HuH-7 (cell line): ENCODE measurements at regions not wholly inside any gene's neighbourhood (a gene's known extent, or its start where the extent isn't known, plus 50 kb on each side); places are given as distances from the start of the nearest gene placed in this dataset.

Source experiments
- DNase-seq: peaks from one replicate; pipeline ENCODE4 v3.0.0; 2011; ENCODE audit warnings: low spot score

DNA sequence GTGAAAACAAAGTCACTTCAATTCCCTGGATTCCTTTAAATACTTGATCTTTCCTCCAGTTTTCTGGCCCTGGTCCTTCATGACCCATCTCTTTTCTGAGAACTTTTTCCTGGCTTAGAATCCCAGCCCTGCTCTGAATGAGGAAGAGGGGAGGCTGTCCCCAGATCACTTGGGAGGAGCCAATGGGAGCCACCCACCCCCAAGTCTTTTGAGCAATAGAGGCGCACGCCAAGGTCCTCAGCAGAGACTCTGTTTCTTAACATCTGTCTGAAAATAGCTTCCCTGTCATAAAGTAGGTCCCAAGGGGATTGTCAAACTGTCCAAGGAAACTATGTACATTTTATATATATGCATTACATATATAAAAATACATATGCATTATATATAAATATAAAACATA lies 126.8 kb downstream of the ADRA2A start:
- DNase-seq: no peak

DNA sequence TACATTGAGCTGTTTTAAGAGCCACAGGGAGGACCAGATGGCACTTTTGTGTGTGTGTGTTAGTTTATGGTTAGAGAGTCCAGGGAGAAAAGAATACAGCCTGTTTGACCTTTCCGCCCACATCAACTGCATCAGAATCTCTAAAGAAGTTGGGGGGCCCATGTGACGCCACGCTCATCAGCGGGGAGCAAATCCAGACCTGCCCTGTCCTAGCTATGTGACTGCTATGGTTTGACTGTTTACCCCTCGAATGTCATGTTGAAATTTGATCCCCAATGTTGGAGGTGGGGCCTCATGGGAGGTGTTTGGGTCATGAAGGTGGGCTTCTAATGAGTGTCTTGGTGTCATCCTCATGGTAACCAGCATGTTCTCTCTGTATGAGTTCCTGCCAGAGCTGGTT lies 128.0 kb downstream of the ADRA2A start:
- DNase-seq: no peak

DNA sequence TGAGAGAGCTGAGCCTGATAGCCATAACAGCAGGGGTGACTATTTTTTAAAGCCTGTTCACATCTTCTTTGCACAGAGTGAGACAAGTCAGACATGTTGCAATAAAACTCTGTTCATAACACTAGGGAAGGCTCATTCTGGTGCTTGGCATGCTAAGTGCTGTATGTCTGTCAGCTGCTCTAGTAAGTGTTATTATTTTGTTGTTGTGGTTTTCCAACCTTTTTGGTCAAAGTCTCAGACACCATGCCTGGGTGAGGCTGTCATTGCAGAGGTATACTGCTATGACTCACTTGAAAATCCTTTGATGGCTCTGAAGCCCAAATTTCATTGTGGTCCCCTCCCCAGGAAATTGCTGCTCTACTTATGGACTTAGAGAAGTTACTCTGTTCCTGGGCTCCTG lies 129.7 kb downstream of the ADRA2A start:
- DNase-seq: no peak

DNA sequence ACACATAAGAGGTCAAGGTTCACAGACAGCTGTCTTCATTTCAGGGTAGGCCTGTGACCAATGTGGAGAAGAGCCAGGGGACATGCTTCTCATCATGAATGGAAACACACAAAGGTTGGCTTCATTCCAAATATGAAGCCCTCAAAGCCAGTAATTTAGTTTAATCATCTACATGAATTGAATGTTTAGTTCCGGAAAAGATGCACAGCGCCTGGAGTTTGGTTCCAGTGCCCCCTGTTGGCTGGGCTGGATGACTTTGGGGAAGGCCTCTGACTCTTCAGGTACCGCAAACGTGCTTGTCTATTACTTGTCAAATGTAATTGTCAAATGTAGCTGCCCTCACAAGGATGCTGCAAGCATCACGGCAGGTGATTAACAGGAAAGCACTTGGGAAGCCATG lies 130.7 kb downstream of the ADRA2A start:
- DNase-seq: no peak

DNA sequence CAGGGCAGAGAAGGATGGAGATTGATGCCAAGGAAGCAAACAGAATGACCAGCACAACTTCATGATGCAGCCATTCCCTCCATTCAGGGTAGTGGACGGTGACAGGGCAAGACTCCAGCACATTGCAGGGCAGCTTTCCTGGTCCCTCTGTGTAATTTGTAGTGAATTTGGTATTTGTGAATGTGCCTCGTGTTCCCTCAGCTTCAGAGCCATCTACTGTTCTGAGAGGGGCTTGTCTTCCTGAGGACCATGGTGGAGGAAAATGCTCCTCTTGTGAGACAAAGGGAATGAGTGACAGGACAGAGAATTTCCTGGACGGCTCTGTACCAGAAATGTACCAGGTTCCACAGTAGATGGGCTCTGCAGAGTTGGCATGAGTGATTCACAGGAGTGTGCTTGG lies 132.1 kb downstream of the ADRA2A start:
- DNase-seq: no peak

DNA sequence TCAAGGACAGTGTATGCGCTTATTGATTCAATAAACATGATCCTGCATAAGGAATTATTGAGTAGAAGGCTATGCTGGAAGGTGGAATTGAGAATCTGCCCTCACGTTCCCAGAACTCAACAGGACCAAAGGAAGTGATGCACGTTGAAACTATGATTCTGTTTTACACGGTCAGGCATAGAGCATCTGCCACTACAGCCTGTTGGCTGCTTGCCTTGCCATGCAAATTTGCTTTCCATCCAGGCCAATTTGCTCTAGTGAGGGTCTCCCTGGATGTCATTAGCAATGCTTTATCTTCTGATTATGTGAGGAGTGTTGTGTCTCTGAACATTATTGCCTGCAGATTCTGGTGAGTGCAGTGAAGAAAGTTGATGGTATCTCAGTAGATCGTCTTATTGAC lies 132.9 kb downstream of the ADRA2A start:
- no peak for DNase-seq

DNA sequence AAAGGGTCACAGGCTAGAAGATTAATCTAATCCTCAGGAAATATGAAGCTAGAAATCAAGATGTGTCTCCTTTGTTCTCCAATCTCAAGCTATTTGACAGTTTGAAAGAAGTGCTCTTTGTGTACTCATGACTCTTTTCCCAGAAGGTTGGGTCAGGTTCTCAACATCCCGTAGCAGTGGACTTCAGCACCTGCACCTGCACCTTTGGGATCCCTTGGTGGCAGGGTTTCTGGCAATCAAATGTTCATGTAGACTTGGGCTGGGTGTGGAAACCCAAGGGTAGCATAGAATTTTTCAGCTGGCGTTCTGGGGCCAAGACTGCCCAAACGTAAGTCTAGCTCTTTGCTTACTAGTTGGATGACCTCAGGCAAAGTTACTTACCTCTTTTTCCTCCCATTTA lies 134.4 kb downstream of the ADRA2A start:
- DNase-seq: no peak

DNA sequence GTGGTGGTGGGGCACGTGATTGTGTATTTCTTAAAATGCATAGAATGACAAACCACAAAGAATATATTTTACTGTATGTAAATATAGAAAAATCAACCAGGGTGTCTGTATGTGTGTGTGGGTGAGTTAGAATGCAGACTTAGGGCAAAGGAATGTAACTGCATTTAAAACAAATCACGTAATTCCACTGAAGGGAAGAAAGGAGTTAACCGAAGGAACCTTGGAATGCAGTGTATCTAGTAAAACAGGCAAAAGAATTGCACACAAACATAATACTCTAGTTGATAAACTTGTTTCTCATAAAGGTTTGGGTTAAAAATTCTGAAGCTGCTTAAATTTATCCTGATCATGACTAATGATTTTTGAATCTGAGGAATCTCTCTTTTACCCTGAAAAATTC lies 134.9 kb downstream of the ADRA2A start:
- no peak for DNase-seq

DNA sequence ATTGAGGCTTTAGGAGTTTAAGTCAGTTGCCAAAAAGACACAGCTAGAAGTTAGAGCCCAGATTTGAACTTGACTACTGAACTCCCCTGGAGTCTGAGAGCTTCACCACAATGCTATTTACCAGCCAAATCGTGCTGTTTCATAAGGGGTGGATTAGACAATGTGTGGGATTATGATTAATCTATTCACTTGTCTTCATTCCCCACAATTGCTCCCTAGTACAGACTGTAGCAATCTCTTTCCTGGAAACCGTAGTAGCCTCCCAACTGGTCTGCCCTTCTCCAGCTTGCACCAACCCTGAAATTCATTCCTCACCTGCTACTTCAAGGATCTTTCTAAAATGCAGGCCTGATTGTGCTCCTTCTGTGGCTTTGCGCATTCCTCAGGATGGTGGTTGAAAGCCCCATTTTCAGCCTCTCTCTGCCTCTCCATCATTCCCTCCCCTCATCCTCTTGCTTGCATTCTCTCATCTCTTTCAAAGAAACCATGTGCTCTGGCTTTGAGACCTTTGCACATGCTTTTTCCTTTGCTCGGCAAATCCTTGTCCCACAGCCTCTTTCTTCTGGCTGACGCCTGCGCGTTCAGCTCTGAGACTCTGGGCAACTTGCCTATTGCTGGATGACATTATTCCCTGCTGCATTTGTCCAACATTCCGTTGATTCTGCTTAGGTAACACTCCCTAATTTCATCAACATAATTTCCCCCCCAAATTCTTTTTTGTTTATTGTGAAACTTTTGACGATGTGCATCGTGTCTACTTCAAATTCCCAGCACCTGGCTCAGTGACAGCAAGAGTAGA lies 145.1 kb downstream of the ADRA2A start:
- no peak for DNase-seq

DNA sequence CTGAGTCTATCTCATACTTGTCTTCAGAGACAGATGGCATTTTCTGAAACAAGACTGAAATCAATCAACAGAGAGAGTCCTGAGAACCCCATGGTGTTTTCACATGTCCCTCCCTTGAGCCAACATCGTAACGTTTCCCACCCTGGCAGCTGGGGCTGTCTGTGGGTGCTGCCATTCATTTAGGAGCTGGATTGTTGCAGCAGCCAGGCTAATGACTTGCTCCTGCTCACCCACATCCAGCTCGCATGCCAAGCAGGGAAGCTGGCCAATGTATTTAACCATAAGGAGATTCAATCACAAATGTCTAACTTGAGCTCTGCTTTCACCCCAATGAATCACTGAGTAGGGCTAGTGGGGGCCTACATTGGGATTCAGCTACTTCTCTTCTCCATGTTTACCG lies 146.1 kb downstream of the ADRA2A start:
- DNase-seq: no peak

DNA sequence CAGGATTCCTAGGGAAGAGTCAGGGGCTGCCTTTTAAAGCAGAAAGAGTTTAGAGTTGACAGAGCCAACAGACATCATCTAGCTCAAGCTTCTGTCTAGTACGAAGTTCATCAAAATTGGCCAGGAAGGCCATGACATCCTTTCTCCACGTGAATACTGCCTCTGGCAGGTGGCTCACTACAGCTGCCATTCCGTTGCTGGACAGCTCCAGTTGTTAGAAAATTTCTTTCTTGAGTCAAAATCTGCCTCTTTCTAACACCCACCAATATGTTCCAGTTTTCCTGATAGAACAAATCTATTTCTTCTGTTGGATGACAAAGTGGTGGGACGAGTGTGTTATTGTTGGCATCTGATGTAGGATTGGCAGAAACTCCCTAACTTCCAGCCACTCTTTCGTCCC lies 154.9 kb downstream of the ADRA2A start:
- no peak for DNase-seq

DNA sequence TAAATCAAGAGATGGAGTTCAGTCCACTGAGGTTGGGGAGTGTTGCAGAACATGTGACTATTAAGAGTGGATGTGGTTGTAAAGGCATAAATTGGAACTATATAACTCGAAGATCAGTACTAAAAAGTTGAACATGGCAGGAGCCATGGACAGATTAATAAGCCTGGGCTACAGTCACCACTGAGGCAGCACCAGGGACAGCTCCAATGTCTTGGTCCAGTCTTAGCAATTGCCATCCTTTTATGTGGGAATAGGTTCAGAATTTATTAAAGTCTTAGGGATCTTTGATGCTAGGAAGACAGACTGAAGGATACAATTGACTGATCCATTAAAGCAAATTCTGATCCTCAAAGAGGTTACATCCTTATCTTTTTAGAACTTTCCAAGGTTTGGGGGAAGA lies 156.6 kb downstream of the ADRA2A start:
- DNase-seq: no peak

DNA sequence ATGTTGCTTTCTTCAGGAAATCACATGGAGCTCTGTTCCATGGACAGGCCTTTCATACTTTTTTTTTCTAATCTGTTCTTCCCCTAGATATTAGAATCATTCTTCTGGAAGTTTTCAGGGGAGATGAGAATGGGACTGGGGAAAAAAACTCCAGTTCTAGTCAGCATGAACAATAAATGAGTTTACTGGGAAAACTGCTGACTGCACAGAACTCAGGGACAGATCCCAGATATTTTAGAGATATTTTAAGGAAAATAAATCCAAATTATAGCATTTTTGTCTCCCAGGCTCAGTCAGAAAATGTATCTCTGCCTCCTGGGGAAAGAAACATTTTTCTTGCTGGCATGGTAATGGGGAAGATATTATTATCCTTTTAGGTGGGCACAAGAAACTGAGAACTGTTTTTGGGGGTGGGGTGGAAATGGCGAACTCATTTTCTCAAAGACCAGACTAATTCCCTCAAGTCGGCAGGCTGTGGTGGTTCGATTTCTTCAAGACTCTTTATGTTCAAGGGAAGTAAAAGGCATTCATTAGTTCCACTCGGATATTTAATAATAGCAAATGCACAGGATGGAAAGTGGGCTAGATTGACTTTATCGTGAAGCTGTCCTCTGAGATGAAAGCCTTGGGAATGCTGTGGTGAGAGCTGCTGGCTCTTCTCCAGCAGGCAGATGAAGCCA lies 157.5 kb downstream of the ADRA2A start:
- DNase-seq: no peak

DNA sequence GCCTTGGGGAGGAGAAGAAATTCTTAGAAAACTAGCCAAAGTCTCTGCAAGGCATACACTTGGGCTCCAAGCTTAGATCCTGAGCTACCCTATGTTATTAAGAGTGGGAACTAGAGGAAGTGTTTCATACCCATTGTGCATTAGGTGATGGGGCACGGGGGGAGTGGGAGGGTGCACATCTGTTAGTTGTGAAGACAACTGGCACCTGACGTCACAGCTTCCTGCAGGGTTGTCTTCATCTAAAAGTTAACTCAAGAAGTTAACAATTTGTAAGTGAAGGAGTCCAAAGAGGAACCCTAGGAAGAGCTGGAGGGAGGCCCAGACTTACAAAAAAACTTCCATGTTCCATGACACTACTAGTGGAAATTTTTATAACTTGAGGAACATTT lies 158.1 kb downstream of the ADRA2A start:
- no peak for DNase-seq

DNA sequence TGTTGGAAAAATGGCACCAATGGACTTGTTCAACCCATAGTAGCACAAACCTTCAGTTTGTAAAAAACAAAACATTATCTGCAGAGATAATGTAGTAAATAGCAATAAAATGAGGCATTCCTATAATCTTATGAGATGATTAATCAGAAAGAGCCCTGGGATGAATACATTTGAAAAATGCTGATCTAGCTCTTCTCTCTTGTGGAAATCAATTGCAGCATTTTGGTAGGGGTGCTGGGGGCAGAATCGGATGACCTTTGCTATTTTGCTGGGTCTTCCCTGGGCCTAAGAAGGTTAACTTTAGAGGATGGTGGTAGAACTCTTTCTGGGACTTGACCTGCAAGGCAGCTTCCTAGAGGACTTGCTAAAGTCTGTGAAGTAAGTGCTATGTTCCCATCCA lies 163.5 kb downstream of the ADRA2A start:
- DNase-seq: no peak

DNA sequence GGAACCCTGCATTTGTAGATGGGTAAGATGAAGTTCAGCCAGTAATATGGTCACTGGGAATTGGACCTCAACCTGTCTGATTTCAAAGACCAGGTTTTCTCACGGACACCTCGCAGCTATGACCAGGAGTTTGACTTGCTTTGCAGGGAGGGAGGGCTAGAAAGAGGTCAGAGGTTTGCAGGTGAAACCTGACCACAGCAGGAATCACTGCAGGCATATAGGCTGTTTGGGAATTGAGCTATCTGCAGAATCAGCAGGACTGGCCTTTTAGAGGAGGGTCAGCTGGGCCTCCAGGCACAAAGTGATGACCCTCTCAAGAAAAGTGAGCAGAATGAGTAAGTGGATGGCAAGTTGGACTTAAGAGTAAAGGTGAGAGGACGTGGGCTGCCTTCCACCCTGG lies 166.3 kb downstream of the ADRA2A start:
- no peak for DNase-seq

DNA sequence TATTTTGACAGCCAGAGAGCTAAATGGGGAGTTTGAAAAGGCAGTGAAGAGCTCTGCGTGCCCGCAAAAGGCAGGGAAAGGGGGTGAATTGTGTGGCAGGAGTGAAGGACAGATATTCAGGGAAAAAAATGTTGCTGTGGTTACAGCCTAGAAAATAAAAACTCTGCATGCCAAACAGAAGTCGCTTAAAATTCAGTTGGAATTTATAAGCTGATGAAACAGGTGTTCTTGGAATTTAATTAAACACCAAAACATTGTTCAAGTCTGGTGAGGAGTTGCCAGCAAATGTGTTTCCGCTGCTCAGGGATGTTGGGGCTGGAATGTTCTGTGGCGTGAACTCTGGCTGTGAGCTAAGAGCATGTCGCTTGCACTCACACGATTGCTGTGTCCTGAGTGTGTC lies 169.3 kb downstream of the ADRA2A start:
- DNase-seq: no peak

DNA sequence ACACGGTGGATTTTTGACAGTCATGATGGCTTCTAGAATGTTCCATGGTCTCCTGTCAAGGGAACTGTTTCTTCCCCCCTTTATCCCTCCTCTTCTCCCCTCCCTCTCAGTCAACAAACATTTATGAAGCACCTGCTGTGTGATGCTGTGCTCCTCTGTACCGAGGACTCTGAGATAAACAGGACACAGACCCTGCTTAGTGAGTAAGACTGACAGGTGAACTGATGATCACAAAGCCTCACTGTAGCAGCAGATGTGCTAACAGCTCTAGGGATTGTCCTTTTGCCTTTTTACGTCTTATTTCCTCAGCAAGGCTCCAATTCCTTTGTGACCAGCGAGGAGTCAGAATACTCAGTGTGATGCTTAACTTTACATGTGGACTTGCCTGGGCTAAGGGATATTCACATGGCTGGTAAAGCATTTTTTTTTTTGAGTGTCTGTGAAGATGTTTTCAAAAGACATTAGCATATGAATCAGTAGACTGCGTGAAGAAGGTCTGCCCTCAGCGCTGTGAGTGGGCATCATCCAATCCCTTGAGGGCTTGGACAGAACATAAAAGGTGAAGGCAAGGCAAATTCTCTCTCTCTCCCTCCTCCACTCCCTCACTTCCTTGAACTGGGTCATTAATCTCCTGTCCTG lies 170.1 kb downstream of the ADRA2A start:
- DNase-seq: no peak

DNA sequence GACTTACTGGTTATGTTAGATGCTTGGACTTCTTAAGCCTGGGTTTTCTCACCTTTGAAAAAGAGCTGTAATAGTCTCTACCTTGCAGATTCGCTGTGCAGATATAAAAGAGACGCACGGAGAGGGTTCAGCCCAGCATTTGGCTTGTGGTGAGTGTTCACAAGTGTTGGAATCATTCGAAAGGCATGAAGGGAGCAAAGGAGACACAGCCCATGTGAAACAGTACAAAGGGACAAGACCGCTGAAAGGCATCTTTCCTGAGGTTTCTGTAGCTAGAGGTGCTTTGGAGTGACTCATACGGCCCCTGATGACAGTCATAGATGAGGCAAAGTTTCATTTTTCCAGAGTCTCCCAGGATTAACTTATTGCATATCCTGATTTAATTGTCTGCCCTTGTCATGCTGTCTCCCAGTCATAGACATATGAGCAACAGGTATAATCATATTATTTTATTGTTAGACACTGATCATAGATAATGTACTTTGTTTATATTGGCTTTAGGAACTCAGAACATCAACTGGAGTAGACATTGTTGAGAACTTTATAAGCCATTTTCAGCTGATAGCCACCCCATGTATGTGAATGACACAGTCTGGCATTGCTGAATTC lies 171.1 kb downstream of the ADRA2A start:
- no peak for DNase-seq

DNA sequence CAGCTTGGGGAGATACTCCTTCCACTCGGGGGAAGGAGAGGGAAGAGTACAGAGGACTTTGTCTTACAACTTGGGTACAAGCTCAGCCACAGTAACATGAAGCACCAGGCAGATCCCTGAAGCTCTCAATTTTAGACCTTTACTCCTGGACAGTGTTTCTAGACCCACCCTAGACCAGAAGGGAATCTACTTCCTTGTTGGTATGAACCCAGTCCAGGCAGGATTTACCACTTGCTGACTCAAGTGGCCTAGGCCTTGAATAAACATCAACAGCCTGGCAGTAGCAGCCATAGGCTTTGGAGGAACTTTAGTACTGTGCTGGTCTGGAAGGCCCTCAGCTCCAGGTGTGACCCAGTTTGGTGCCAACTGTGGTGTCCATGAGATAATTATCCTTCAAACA lies 173.1 kb downstream of the ADRA2A start:
- DNase-seq: no peak

DNA sequence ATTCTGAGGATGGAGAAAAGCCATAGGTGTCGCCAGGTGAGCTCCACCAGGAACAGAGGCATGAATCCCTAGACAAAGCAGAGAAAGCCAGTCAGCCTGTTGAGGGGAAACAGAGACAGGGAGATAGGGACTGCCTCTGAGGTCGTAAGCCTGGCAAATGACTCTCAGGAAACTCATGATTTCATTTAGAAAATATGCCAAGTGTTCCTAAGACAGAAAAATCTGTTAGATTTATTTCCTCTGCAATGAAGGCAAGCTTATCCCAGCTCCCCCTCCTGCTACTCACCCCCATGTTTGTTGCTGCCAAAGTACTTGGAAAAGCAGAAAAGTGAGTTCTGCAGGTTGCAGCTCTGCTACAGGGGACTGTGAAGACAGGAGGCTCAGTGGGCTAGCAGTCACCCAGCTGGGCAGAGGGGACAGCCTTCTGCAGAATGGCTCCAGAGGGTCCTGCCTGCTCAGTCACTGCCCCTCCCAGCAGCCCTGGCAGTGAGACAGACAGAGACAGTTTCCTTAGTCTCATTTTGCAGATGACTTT lies 184.3 kb downstream of the ADRA2A start:
- no peak for DNase-seq

DNA sequence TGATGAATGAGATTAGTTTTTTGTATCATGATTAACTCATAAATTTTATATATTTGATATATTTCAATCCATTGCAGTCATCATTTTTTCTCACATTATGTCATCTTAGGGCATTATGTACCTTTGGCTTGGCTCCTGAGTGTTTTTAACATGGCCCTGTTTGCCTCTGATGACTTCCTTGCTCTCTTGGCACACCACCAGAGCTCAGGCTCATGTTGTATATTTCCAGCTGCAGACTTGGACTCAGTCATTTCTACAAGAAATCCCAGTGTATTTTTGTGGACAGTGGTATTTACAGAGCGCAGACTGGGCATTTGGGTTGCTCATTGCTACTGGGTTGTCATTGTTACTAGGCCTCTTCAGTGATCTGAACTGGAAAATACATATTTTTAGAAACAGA lies 188.5 kb downstream of the ADRA2A start:
- no peak for DNase-seq

DNA sequence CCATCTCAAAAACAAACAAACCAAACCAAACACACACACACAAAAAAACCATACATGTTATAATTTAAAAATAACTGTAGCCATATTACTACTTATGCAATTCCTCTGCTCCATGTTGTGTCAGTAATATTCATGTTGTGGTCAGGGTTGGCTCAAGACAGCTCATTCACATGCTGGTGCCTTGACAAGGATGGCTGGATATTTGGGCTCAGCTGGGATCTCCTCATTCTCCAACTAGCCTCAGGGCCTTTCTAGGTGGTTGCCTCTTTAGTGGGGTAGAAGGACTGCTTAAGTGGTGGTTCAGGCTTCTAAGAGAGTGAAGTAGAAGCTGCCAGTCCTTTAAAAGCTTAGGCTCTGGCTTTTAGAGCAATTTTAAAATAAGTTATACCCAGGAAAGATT lies 189.3 kb downstream of the ADRA2A start:
- DNase-seq: no peak
